HEK293T (cell line): ENCODE measurements at regions not wholly inside any gene's neighbourhood (a gene's known extent, or its start where the extent isn't known, plus 50 kb on each side); places are given as distances from the start of the nearest gene placed in this dataset.

Experiments used
- FOXA1 ChIP-seq: fragments of 450-650 bp; IDR thresholded peaks from 2 replicates; pipeline ENCODE4 v1.6.1; 2016; ENCODE audit warnings: mild to moderate bottlenecking
- HDGF ChIP-seq: fragments of 450-650 bp; IDR thresholded peaks from 2 replicates; pipeline ENCODE4 v1.6.1; 2017; ENCODE audit warnings: antibody characterized with exemption, borderline replicate concordance

DNA sequence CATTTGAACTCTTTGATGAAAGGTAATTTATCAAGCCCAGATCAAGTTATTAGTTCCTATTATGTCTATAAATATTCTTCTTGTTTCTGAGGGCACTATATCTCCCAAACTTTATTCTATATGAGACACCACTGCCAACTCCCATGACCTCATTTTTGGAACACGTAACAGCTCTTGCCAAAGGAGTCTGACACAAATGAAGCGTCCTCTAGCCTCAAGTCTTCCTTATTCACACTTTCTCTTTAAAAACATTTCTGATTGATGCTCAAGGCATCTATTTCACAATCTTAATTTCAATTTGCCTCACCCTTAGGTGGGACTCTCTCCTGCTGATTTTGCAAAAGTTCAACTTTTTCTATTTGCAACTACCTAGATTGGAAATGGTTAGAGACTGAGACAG is 848.4 kb downstream of the GATA3 start:
- no peak for TF ChIP-seq HDGF
- no peak for TF ChIP-seq FOXA1
